Right lobe of liver (tissue), 4 donors: ENCODE measurements at regions not wholly inside any gene's neighbourhood (a gene's known extent, or its start where the extent isn't known, plus 50 kb on each side); places are given as distances from the start of the nearest gene placed in this dataset.

Experiments
- CTCF ChIP-seq, 4 donors: fragments of 200-600 bp in 3 of 4; fragments of 450-650 bp in 1 of 4; IDR thresholded peaks; one replicate each; pipeline versions ENCODE4 v1.5.1 to v1.8.0; 2016 to 2022; ENCODE audit warnings: antibody characterized with exemption in 4 of 4, mild to moderate bottlenecking in 2 of 4
- POLR2A ChIP-seq: fragments of 450-650 bp; IDR thresholded peaks from one replicate; pipeline ENCODE4 v1.6.1; 2017; ENCODE audit warnings: antibody characterized with exemption, mild to moderate bottlenecking
- donor health status: DM: no; HTN: no; CAD: no.
- donor health status: DM: no; HTN: no; CAD: no.
- donor health status: DM: no; HTN: yes; CAD: no.

DNA sequence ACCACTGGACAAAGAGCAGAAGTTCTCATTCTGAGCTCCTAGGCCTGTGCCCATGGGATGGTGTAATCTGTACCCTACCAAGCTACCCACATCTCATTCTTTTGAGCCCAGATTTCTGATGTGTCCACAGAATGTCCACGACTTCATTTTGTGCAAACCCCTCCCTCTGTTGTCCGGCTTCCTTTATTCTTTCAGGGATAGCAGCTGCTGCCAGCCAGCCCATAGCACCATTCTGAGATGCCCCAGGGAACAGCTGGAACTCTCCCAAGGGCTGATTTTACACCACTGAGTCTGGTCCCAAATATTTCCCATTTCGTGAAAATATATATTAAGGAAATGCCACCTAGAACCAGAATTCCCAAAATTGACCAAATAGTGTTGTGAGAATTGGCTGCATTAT, 236.6 kb downstream of the SATB1 start:
- no peak for TF ChIP-seq CTCF (IDR thresholded peaks at IDR 0.05)
- TF ChIP-seq POLR2A = no peak
